Left ventricle myocardium inferior (tissue), 1 donor: ENCODE measurements at regions not wholly inside any gene's neighbourhood (a gene's known extent, or its start where the extent isn't known, plus 50 kb on each side); places are given as distances from the start of the nearest gene placed in this dataset.

Source experiments
- DNase-seq: peaks from one replicate; pipeline ENCODE4 v3.0.0-alpha.2; 2020
- H3K27ac ChIP-seq: fragments of 200-600 bp; replicated peaks from 2 replicates; pipeline ENCODE4 v1.8.0; 2021
- H3K27me3 ChIP-seq: fragments of 200-600 bp; 2 replicates; pipeline ENCODE4 v1.8.0; 2021; ENCODE audit warnings: low read depth
- H3K36me3 ChIP-seq: fragments of 200-600 bp; 2 replicates; pipeline ENCODE4 v1.8.0; 2021
- H3K4me1 ChIP-seq: fragments of 200-600 bp; 2 replicates; pipeline ENCODE4 v1.8.0; 2021
- H3K4me3 ChIP-seq: fragments of 200-600 bp; 2 replicates; pipeline ENCODE4 v1.8.0; 2021; ENCODE audit warnings: mild to moderate bottlenecking, moderate library complexity
- H3K9me3 ChIP-seq: fragments of 200-600 bp; replicated peaks from 2 replicates; pipeline ENCODE4 v1.8.0; 2021
- intact Hi-C: fragments of 100-400 bp; cut with micrococcal nuclease; formaldehyde crosslinking; loops from one replicate; pipeline ENCODE4 v1.11.0; 2022
- TF ChIP-seq, protein P1 (sequence below): fragments of 200-600 bp; IDR thresholded peaks from 2 replicates; pipeline ENCODE4 v1.8.0; 2021; ENCODE audit warnings: antibody characterized with exemption, mild to moderate bottlenecking, borderline replicate concordance
- donor health status: DM: no; HTN: yes; CAD: no; lungs with severe emphysema.

DNA sequence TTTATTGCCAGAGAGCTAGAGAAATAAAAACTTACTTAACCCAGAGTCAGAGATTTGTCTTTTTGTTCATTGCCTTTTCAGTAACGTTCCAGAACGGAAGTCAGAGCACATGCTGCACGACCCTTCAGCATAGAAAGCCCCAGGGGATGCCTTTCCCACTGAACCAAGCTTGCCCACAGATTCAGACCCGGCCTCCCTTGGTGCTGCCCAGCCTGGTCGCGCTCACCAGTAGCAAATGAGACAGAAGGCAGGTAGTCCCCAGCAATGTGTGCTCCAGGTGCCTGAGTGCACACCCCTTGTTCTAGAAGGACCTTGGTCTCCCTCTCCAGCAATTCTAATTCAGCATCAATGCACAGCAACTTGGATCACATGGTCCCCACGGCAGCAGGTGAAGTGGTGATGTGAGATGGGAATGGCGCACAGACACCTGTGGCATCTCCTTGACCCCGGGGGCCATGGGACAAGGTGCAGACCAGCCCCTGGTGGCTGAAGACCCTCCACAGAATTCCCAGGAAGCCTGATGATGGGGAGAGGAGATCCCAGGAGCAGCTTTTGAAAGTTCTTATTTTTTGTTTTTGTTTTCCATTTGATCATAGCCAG is 91.8 kb upstream of the IQSEC1 start:
- intact Hi-C loops, result no loop called here
- Histone ChIP-seq H3K27ac (no peak overlapping the region), H3K27me3 (peaks cover 39% of the 10 kb centered on the region), H3K9me3 (no peaks in the 10 kb centered on the region), H3K4me1 (no peaks in the 10 kb centered on the region), H3K4me3 (no peak overlapping the region), H3K36me3 (no peaks in the 10 kb centered on the region)
- TF ChIP-seq, protein P1, sequence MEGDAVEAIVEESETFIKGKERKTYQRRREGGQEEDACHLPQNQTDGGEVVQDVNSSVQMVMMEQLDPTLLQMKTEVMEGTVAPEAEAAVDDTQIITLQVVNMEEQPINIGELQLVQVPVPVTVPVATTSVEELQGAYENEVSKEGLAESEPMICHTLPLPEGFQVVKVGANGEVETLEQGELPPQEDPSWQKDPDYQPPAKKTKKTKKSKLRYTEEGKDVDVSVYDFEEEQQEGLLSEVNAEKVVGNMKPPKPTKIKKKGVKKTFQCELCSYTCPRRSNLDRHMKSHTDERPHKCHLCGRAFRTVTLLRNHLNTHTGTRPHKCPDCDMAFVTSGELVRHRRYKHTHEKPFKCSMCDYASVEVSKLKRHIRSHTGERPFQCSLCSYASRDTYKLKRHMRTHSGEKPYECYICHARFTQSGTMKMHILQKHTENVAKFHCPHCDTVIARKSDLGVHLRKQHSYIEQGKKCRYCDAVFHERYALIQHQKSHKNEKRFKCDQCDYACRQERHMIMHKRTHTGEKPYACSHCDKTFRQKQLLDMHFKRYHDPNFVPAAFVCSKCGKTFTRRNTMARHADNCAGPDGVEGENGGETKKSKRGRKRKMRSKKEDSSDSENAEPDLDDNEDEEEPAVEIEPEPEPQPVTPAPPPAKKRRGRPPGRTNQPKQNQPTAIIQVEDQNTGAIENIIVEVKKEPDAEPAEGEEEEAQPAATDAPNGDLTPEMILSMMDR, result no peak
- no peak for DNase-seq

DNA sequence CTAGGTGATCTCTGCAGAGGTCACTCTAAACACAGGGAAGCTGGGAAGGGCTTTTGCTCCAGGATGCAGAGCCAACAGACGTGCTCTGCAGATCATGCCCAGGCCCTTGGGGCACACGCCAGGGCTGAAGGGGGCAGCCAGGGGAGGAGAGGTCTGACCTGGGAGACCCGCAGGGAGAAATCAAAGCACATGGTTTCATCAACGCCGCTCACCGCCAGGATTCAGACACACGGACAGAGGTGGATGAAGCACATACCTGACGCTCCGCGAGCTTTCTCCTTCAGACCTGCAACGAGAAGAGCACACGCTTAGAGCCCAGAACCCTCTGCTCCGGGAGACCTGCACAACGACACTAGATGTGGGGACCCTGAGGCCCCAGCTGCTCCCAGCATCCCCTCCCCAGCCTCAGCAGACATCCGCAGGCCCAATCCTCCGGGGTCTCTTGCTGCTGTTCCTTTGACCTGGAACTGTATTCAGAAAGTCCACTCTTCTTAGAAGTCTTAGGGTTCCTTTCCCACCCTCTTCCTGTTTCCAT is 90.7 kb upstream of the IQSEC1 start:
- Histone ChIP-seq H3K9me3 (no peaks in the 10 kb centered on the region), H3K27me3 (peaks cover 39% of the 10 kb centered on the region), H3K4me1 (no peaks in the 10 kb centered on the region), H3K36me3 (no peaks in the 10 kb centered on the region), H3K4me3 (no peak overlapping the region), H3K27ac (no peak overlapping the region)
- DNase-seq, result no peak
- intact Hi-C loops, result no loop called here
- TF ChIP-seq, protein P1, result no peak

- TF ChIP-seq, protein P1, result no peak
- Histone ChIP-seq H3K27me3 (peaks cover 32% of the 10 kb centered on the region), H3K9me3 (no peaks in the 10 kb centered on the region), H3K27ac (no peak overlapping the region), H3K4me1 (no peaks in the 10 kb centered on the region), H3K4me3 (no peak overlapping the region), H3K36me3 (no peaks in the 10 kb centered on the region)
- no peak for DNase-seq
- intact Hi-C loops, result no loop called here
Observed at GRCh38 chr3:13162549-13163320, 89.5 kb upstream of the IQSEC1 start.

DNA sequence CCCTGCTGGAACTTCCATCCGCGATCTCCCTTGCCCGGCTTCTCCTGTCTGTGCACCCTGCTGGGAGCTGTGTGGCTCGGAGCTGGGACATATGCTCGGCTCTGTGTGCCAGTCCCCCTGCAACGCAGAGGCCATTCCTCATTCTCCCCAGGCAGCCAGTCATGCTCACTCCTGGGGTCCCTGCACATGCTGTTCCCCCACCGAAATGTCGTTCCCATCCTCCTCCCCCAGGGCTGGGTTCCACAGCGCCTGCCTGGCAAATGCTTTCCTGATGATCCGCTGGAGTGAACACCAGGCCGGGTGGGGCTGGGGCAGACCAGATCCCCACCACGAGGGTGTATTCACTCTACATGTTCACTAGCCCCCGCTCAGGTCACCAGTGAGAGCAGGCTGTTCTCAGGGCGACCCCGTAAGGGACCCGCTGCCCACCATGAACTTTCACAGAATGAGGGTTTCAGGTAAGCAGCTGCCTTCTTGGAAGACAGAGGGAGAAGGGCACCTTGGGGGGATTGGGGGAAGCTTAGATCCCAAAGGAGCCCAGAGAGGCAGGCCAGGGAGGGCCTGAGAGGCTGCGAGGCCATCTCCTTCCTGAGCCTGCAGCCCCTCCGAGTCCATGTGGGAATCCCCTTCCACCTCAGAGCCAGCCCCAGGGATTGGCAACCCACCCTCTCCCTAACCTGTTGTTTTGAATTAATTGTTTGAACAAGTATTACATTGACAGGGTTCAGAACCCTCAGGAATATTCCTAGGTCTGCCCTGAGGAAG is 88.7 kb upstream of the IQSEC1 start:
- DNase-seq, result no peak
- peaks cover 6% of the 10 kb centered on the region for H3K9me3 ChIP-seq
- peaks cover 24% of the 10 kb centered on the region for H3K27me3 ChIP-seq
- H3K4me3 ChIP-seq, result no peak overlapping the region
- TF ChIP-seq, protein P1, result no peak
- no peaks in the 10 kb centered on the region for H3K4me1 ChIP-seq
- no peaks in the 10 kb centered on the region for H3K36me3 ChIP-seq
- intact Hi-C loops, result no loop called here
- no peak overlapping the region for H3K27ac ChIP-seq

DNA sequence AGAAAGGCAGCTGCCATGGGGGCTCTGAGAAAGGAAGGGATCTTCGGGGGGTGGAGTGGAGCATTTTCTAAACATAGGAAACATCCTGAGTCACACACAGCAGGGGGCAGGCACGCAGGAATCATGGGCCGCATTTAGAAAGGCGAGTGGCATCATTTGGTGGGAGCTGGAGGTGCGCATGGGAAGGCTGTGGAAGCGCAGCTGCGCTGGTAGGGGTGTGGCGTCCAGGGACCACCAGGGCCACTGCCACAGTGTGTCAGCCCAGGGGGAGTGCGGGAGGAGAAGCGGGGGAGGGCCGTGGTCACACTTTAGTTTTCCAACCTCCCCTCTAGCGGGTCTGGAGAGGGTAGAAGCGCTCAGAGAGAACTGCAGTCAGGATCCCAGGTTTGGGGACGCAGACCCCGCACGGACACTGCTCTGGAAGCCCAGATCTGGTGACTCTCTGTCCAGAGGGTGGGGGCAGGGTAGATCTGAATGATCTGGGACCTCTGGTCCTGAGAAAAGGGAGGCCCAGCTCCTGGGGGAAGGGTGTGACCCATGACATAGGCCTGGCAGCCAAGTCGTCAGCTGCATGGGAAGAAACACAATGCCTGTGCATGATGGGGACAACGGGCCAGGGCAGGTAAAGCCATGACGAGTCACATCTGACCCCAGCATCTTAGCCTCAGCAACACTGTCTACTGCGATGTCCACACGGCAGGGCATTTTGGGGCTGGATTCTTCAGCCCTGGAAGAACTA is 88.0 kb upstream of the IQSEC1 start:
- Histone ChIP-seq H3K4me1 (no peaks in the 10 kb centered on the region), H3K27ac (no peak overlapping the region), H3K27me3 (peaks cover 19% of the 10 kb centered on the region), H3K36me3 (no peaks in the 10 kb centered on the region), H3K4me3 (no peak overlapping the region), H3K9me3 (peaks cover 14% of the 10 kb centered on the region)
- no peak for DNase-seq
- TF ChIP-seq, protein P1, result no peak
- intact Hi-C loops, result no loop called here
